IPS-20b (cell line): ENCODE measurements at regions not wholly inside any gene's neighbourhood (a gene's known extent, or its start where the extent isn't known, plus 50 kb on each side); places are given as distances from the start of the nearest gene placed in this dataset.

ENCODE experiments used
- H3K27ac ChIP-seq: one replicate; pipeline ENCODE4 v1.5.1; 2013; ENCODE audit warnings: low read length
- H3K27me3 ChIP-seq: 2 replicates; pipeline ENCODE4 v1.6.1; 2013; ENCODE audit warnings: mild to moderate bottlenecking, low read length, inconsistent platforms; ENCODE audit not compliant: insufficient read depth
- H3K36me3 ChIP-seq: 2 replicates; pipeline ENCODE4 v1.6.1; 2013; ENCODE audit warnings: low read depth, mild to moderate bottlenecking, inconsistent platforms, low read length, moderate library complexity; ENCODE audit not compliant: insufficient read depth
- H3K4me1 ChIP-seq: 2 replicates; pipeline ENCODE4 v1.6.1; 2013; ENCODE audit warnings: mild to moderate bottlenecking, control low read depth, inconsistent platforms, low read length, moderate library complexity; ENCODE audit not compliant: insufficient read depth
- H3K4me3 ChIP-seq: 2 replicates; pipeline ENCODE4 v1.5.1; 2013; ENCODE audit warnings: mild to moderate bottlenecking, low read length, inconsistent platforms
- H3K9ac ChIP-seq: 2 replicates; pipeline ENCODE4 v1.6.1; 2013; ENCODE audit warnings: low read depth, mild to moderate bottlenecking, inconsistent platforms, low read length, moderate library complexity
- H3K9me3 ChIP-seq: 2 replicates; pipeline ENCODE4 v1.6.1; 2013; ENCODE audit warnings: mild to moderate bottlenecking, low read depth, low read length, inconsistent platforms; ENCODE audit not compliant: insufficient read depth

DNA sequence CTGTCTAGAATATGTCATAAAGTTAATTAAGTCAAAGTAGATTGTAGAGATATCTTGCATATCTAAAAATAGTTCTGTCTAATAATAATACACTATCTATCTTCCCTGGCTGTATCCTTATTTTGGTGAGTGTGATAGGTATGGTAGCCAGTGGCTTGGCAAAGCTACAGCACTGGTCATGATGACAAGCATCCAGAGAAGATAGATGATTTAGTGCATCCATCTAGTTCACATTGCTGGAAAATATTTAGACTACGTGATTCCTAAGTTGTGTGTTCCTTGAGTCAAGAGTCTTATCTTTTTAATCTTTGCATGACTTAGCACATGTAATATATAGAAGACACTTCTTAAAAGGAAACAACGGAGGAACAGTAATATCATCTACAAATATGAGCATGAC, 711.2 kb upstream of the KCND2 start:
- no peaks in the 10 kb centered on the region for H3K36me3 ChIP-seq
- no peaks in the 10 kb centered on the region for H3K4me1 ChIP-seq
- no peak overlapping the region for H3K27ac ChIP-seq
- no peak overlapping the region for H3K9ac ChIP-seq
- H3K9me3 ChIP-seq = no peaks in the 10 kb centered on the region
- no peak overlapping the region for H3K4me3 ChIP-seq
- no peaks in the 10 kb centered on the region for H3K27me3 ChIP-seq

DNA sequence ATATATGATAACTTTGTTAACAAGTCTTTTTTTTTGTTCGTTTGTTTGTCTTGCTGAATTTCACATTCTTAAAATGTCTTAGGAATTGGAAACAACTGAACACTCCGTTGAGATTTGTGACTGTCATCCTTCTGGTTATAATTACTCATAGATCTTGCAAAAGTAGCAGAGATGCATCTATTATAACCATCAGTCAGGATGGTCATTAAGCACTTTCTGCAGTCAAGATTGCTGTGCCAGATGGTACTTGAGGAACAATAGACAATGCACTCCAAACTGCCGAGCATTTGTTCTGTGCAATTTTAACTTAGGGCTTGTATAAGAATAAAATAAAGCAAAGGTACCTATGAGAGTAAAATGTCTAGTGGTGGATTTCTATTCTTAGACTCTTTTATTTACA, 710.1 kb upstream of the KCND2 start:
- Histone ChIP-seq H3K4me3 (no peak overlapping the region), H3K9me3 (no peaks in the 10 kb centered on the region), H3K4me1 (no peaks in the 10 kb centered on the region), H3K36me3 (no peaks in the 10 kb centered on the region), H3K9ac (no peak overlapping the region), H3K27me3 (no peaks in the 10 kb centered on the region), H3K27ac (no peak overlapping the region)

GRCh38 chr7:119571666-119572065, 701.3 kb upstream of the KCND2 start:
- no peaks in the 10 kb centered on the region for H3K9me3 ChIP-seq
- H3K4me1 ChIP-seq = no peaks in the 10 kb centered on the region
- H3K27me3 ChIP-seq = no peaks in the 10 kb centered on the region
- H3K4me3 ChIP-seq = no peak overlapping the region
- no peak overlapping the region for H3K9ac ChIP-seq
- no peaks in the 10 kb centered on the region for H3K36me3 ChIP-seq
- no peak overlapping the region for H3K27ac ChIP-seq

- H3K4me1 ChIP-seq = no peaks in the 10 kb centered on the region
- no peak overlapping the region for H3K27ac ChIP-seq
- no peaks in the 10 kb centered on the region for H3K27me3 ChIP-seq
- H3K36me3 ChIP-seq = no peaks in the 10 kb centered on the region
- H3K9me3 ChIP-seq = no peaks in the 10 kb centered on the region
- no peak overlapping the region for H3K9ac ChIP-seq
- no peak overlapping the region for H3K4me3 ChIP-seq
Measured at GRCh38 chr7:119572132-119572531, 700.8 kb upstream of the KCND2 start.

DNA sequence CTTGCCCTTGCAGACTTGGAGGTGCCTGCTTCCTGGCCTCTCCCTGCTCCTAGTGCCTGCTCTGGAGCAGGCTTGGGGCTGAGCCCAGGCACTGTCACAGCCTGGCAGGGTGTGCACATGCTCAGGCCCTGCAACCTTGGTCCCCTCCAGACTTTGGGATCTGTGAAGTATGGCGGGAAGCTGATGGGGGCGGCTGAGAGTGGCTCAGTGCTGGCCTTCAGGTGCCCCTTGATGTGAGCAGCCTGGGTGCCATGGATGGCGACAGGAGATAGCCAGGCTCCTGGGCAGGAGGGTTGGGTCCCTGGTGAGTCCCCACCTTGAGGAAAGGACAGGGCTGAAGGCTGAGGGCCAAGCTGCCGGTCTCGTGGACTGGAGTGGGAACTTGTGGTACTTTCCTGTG, 700.4 kb upstream of the KCND2 start:
- Histone ChIP-seq H3K9ac (no peak overlapping the region), H3K27me3 (no peaks in the 10 kb centered on the region), H3K36me3 (no peaks in the 10 kb centered on the region), H3K9me3 (no peaks in the 10 kb centered on the region), H3K27ac (no peak overlapping the region), H3K4me1 (no peaks in the 10 kb centered on the region), H3K4me3 (no peak overlapping the region)

- no peaks in the 10 kb centered on the region for H3K4me1 ChIP-seq
- H3K27me3 ChIP-seq = no peaks in the 10 kb centered on the region
- no peak overlapping the region for H3K4me3 ChIP-seq
- H3K27ac ChIP-seq = no peak overlapping the region
- no peaks in the 10 kb centered on the region for H3K9me3 ChIP-seq
- H3K36me3 ChIP-seq = no peaks in the 10 kb centered on the region
- no peak overlapping the region for H3K9ac ChIP-seq
Measured at GRCh38 chr7:119578116-119578515, 694.9 kb upstream of the KCND2 start.

- Histone ChIP-seq H3K4me3 (0 out of 2 replicates have a peak overlapping the region, but pooled peaks have one; percentile 20), H3K9me3 (no peaks in the 10 kb centered on the region), H3K36me3 (no peaks in the 10 kb centered on the region), H3K9ac (no peak overlapping the region), H3K27me3 (no peaks in the 10 kb centered on the region), H3K27ac (no peak overlapping the region), H3K4me1 (peaks cover 15% of the 10 kb centered on the region; the same call in 1 of the 2 replicates)
Measured at GRCh38 chr7:119594956-119595355, 678.0 kb upstream of the KCND2 start.

GRCh38 chr7:119596651-119597050, 676.3 kb upstream of the KCND2 start:
- H3K27me3 ChIP-seq = no peaks in the 10 kb centered on the region
- no peaks in the 10 kb centered on the region for H3K9me3 ChIP-seq
- no peak overlapping the region for H3K27ac ChIP-seq
- H3K4me1 ChIP-seq = peaks cover 15% of the 10 kb centered on the region; the same call in 1 of the 2 replicates
- no peaks in the 10 kb centered on the region for H3K36me3 ChIP-seq
- H3K9ac ChIP-seq = no peak overlapping the region
- no peak overlapping the region for H3K4me3 ChIP-seq

DNA sequence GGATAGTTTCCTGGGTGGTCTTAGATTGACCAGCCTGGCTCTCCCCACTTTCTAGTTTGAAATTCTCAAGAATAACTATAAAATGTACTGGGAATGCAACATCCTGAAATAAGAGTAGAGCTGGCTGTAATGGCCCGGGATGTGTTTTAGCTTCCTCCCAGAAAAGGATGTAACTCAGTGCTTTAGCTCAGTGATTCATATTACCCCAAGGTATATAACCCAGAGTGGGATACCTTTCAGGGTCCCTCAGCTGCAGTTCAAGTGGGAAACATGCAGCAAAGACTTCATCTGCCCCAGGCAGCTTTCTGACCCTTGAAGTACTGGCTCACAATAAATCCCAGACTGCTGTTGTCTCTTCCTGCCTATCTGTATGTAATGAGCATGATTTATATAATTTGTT, 666.7 kb upstream of the KCND2 start:
- no peak overlapping the region for H3K4me3 ChIP-seq
- no peak overlapping the region for H3K9ac ChIP-seq
- no peaks in the 10 kb centered on the region for H3K4me1 ChIP-seq
- no peaks in the 10 kb centered on the region for H3K36me3 ChIP-seq
- no peaks in the 10 kb centered on the region for H3K27me3 ChIP-seq
- no peak overlapping the region for H3K27ac ChIP-seq
- no peaks in the 10 kb centered on the region for H3K9me3 ChIP-seq

- Histone ChIP-seq H3K27me3 (no peaks in the 10 kb centered on the region), H3K36me3 (no peaks in the 10 kb centered on the region), H3K4me1 (peaks cover 5% of the 10 kb centered on the region), H3K27ac (no peak overlapping the region), H3K4me3 (peak overlapping the region; percentile 27; the same call in 1 of the 2 replicates), H3K9ac (no peak overlapping the region), H3K9me3 (no peaks in the 10 kb centered on the region)
Measured at GRCh38 chr7:119620769-119621168, 652.2 kb upstream of the KCND2 start.

DNA sequence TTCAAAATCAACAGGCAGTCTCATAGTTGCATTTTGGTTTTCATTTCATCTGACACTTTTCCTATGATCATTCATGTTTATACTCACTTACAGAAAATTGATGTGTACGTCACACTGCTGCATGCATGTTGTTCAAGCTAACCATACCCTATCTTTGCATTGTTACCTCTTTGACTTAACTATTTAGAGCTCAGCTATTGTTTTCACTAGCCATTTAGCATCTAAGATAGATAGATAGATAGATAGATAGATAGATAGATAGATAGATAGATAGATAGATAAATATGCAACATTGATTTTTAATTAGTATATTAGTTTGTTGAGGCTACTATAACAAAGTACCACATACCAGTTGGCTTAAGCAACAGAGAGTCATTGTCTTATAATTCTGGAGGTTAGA, 649.5 kb upstream of the KCND2 start:
- Histone ChIP-seq H3K4me3 (no peak overlapping the region), H3K9ac (no peak overlapping the region), H3K27ac (no peak overlapping the region), H3K36me3 (no peaks in the 10 kb centered on the region), H3K27me3 (no peaks in the 10 kb centered on the region), H3K4me1 (peaks cover 5% of the 10 kb centered on the region), H3K9me3 (no peaks in the 10 kb centered on the region)

GRCh38 chr7:119630406-119630969, 642.5 kb upstream of the KCND2 start:
- no peak overlapping the region for H3K9ac ChIP-seq
- no peak overlapping the region for H3K4me3 ChIP-seq
- no peaks in the 10 kb centered on the region for H3K9me3 ChIP-seq
- no peak overlapping the region for H3K27ac ChIP-seq
- H3K36me3 ChIP-seq = no peaks in the 10 kb centered on the region
- H3K4me1 ChIP-seq = no peaks in the 10 kb centered on the region
- H3K27me3 ChIP-seq = no peaks in the 10 kb centered on the region
